Effector CD8-positive, alpha-beta T cell (primary cell): ENCODE measurements at regions not wholly inside any gene's neighbourhood (a gene's known extent, or its start where the extent isn't known, plus 50 kb on each side); places are given as distances from the start of the nearest gene placed in this dataset.
"Not testable (repeated sequence)": the region's sequence is repeated elsewhere in the genome, so short reads cannot be mapped to it uniquely, and the experiment has no call there.

ENCODE experiments used
- DNase-seq: peaks from one replicate; lab custom pipeline; 2025; lab: John Stamatoyannopoulos, UW

DNA sequence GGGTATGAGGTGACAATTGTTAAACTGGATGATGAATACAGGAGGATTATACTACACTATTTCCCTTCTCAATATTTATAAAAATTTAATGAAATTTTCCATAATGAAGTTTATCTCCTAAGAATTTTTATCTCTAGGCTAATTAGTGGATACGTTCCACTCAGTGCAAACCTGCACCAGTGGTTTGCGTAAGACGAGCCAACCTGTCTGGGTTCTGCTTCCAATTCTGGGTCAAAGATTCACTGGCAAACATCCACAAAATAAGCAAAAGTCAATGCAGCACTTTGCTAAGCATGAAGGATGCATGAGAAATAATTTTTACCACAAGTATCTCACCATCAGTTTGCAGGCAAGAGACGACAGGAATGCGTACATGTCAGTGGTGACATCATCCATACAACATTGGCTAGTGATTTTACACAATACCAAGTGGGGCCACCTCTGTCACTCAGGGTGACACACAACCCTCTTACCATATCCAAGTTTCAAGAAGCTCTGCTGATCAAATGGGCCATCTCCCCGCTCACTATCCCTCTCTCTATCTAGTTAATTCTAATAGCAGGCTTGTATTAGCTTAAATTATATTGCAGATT is 51.7 kb downstream of the FAM50B start:
- no peak for DNase-seq

- no peak for DNase-seq
Measured at GRCh38 chr6:3902871-3903648, 53.9 kb downstream of the FAM50B start.

- DNase-seq = no peak
Measured at GRCh38 chr6:3904518-3904917, 55.3 kb downstream of the FAM50B start.

- no peak for DNase-seq
Measured at GRCh38 chr6:3905945-3906845, 57.0 kb downstream of the FAM50B start.

GRCh38 chr6:3906846-3907151 is 57.6 kb downstream of the FAM50B start:
- no peak for DNase-seq

GRCh38 chr6:3908223-3908622 is 59.0 kb downstream of the FAM50B start:
- no peak for DNase-seq

- DNase-seq = no peak
Measured at GRCh38 chr6:3908961-3909360, 59.8 kb downstream of the FAM50B start.

DNA sequence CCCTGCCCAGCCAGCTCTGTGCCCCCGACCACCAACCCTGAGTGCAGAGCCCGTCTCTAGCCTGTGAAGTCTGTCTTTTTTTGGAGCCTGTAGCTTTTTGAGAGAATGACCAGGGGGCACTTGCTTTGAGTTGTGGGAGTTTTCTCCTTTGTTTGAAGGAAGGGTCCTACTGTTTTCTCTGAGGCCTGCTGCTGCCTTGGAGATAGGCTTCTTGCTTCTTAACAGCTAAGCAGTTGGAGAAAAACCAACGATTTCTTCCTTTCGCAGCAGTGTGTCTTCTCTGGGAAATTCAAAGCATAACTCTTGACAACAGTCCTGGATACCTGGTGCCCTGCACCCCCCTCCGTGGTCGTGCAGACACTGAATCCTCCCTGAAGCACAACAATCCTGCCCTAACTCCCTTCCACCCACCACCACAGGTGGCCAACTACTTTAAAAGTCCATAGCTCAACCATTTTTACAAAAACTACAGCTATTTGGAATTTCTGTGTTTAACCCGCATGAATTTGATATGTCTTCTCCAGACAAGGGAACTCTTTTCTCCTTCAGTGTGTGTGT is 61.0 kb downstream of the FAM50B start:
- no peak for DNase-seq

- DNase-seq = no peak
Measured at GRCh38 chr6:3911130-3911529, 62.0 kb downstream of the FAM50B start.

GRCh38 chr6:3911614-3912336 is 62.6 kb downstream of the FAM50B start:
- no peak for DNase-seq

DNA sequence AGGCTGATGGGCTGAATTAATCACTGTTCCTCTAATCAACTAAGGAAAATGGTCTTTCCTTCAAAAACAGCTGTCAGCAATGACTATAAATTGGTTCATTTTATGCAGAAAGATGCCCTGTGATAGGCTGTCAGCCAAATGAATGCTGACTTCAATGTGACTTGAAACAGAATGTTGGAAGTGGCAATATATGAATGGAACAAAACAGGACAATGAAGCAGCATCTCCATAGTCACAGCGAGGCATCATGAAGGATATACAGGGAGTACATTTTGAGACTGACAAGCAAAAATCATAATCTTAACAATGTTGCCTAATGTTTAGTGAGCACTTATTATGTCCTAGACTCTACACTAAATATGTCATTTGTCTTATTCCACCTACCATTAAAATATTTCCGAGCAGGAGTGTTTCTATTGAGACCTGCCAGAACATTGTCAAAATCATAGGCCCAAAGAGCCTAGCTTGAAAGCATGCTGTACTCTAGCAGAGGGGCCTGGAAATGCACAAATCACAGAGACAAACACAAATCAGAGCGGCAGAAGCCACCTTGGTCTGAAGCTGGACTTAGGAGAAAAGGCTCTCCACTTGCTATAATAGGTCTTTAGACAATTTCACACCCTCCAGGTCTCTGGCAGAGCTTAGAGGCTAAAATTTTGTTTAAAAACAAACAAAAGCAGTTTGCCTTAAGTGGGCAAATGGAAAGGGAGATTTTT is 63.3 kb downstream of the FAM50B start:
- DNase-seq = no peak

- DNase-seq = no peak
Measured at GRCh38 chr6:3913077-3913957, 64.1 kb downstream of the FAM50B start.

DNA sequence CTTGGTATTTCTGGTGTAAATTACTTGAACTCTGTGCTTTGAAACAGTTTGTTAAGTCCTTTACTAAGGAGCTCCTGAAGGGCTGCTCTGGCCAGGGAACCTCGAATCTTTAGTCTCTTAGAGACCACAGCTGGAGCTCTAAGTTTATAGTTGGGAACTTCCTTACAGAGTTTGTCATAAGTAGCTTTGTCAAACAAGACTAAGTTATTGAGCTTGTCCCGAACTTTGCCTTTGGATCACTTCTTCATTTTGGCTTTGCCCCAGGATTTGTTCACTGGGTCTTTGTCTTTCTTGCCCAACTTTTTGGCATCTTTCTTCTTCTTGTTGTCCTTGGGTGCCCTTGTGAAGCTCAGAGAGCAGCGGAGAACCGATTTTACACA is 64.8 kb downstream of the FAM50B start:
- no peak for DNase-seq

GRCh38 chr6:3915076-3915791 is 66.1 kb downstream of the FAM50B start:
- no peak for DNase-seq

DNA sequence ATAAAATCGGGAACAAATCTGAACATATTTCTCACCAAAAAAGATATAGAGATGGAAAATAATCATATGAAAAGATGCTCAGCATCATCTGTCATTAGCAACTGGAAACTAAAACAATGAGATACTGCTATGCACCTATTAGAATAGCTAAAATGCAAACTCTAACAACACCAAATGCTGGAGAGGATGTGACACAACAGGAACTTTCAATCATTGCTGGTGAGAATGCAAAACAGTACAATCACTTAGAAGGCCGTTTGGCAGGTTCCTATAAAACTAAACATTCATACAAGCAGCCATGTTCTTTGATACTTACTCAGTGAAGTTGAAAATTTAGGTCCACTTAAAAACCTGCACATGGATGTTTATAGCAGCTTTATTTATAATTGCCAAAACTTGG is 67.0 kb downstream of the FAM50B start:
- DNase-seq = no peak

- DNase-seq = not testable (repeated sequence)
Measured at GRCh38 chr6:3916749-3917148, 67.6 kb downstream of the FAM50B start.

- no peak for DNase-seq
Measured at GRCh38 chr6:3918469-3918868, 69.3 kb downstream of the FAM50B start.

GRCh38 chr6:3919130-3919628 is 70.0 kb downstream of the FAM50B start:
- DNase-seq = no peak

DNA sequence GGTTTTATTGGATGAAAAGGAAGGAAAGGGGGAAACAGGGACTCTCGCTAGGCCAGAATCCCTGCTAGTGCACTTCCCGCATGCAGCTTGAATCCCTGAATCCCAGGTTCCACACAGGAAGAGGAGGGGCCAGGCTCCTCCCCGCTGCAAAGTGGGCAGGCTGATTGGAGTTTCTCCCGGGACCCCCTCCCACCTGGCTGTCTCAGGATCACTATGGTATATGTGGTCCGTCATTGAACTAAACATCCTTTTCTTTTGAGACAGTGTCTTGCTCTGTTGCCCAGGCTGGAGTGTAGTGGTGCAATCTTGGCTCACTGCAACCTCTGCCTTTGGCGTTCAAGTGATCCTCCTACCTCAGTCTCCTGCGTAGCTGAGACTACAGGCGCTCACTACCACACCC is 70.7 kb downstream of the FAM50B start:
- no peak for DNase-seq
